GM21576 (cell line): ENCODE measurements at regions not wholly inside any gene's neighbourhood (a gene's known extent, or its start where the extent isn't known, plus 50 kb on each side); places are given as distances from the start of the nearest gene placed in this dataset.

ENCODE experiments used
- ATAC-seq: cut with Tn5 transposase; IDR thresholded peaks from one replicate; pipeline ENCODE4 v1.9.1; 2021; ENCODE audit warnings: mild to moderate bottlenecking, moderate library complexity; ENCODE audit not compliant: unreplicated experiment

GRCh38 chr9:96044401-96044800, 168.9 kb downstream of the ERCC6L2 start:
- no peak for ATAC-seq

- no peak for ATAC-seq
Measured at GRCh38 chr9:96040591-96041461, 165.3 kb downstream of the ERCC6L2 start.

GRCh38 chr9:96038914-96039313, 163.4 kb downstream of the ERCC6L2 start:
- no peak for ATAC-seq

- no peak for ATAC-seq
Measured at GRCh38 chr9:96038271-96038670, 162.8 kb downstream of the ERCC6L2 start.

- no peak for ATAC-seq
Measured at GRCh38 chr9:96034553-96035122, 159.1 kb downstream of the ERCC6L2 start.

- ATAC-seq = no peak
Measured at GRCh38 chr9:96033896-96034295, 158.4 kb downstream of the ERCC6L2 start.

- ATAC-seq = no peak
Measured at GRCh38 chr9:96031916-96032534, 156.5 kb downstream of the ERCC6L2 start.

- no peak for ATAC-seq
Measured at GRCh38 chr9:96031366-96031824, 155.9 kb downstream of the ERCC6L2 start.

GRCh38 chr9:96029722-96030530, 154.4 kb downstream of the ERCC6L2 start:
- ATAC-seq = no peak

- no peak for ATAC-seq
Measured at GRCh38 chr9:96027251-96028131, 152.0 kb downstream of the ERCC6L2 start.

GRCh38 chr9:96026655-96027213, 151.2 kb downstream of the ERCC6L2 start:
- ATAC-seq = no peak

- ATAC-seq = no peak
Measured at GRCh38 chr9:96025995-96026602, 150.6 kb downstream of the ERCC6L2 start.

- ATAC-seq = no peak
Measured at GRCh38 chr9:96023486-96023885, 148.0 kb downstream of the ERCC6L2 start.

- ATAC-seq = no peak
Measured at GRCh38 chr9:96022445-96023051, 147.1 kb downstream of the ERCC6L2 start.

GRCh38 chr9:96021551-96022444, 146.3 kb downstream of the ERCC6L2 start:
- no peak for ATAC-seq

- ATAC-seq = no peak
Measured at GRCh38 chr9:96020792-96021550, 145.5 kb downstream of the ERCC6L2 start.

GRCh38 chr9:96020300-96020791, 144.9 kb downstream of the ERCC6L2 start:
- ATAC-seq = no peak
